PC-9 (cell line): ENCODE measurements at regions not wholly inside any gene's neighbourhood (a gene's known extent, or its start where the extent isn't known, plus 50 kb on each side); places are given as distances from the start of the nearest gene placed in this dataset.

ENCODE experiments used
- EZH2 ChIP-seq: fragments of 200-600 bp; sonication (generic); IDR thresholded peaks from 2 replicates; pipeline ENCODE4 v1.8.0; 2017; ENCODE audit warnings: antibody characterized with exemption, low read depth
- TF ChIP-seq, protein P1 (sequence below): fragments of 200-600 bp; sonication (generic); conservative IDR thresholded peaks from 2 replicates; pipeline ENCODE4 v1.6.1; 2017; ENCODE audit warnings: mixed run types, antibody characterized with exemption, mild to moderate bottlenecking, moderate library complexity

DNA sequence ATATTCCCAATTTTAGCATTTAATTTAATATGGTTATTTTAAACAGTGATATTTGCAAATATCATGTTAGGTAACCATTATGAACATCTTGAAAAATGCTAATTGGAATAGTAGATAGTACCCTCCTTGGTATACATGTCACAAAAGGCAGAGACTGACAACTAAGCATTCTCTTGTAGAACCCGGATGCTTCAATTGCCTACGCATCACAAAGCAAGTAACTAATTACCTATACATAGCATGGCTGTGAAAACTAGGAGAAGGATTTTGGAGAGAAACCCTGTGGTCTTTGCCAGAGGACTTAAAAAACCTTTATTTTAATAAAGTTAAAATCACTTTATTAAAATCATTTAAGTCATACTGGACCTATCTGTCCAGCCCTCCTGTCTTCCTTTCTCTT lies 764.1 kb upstream of the TENM3 start:
- no peak for TF ChIP-seq EZH2
- TF ChIP-seq, protein P1, sequence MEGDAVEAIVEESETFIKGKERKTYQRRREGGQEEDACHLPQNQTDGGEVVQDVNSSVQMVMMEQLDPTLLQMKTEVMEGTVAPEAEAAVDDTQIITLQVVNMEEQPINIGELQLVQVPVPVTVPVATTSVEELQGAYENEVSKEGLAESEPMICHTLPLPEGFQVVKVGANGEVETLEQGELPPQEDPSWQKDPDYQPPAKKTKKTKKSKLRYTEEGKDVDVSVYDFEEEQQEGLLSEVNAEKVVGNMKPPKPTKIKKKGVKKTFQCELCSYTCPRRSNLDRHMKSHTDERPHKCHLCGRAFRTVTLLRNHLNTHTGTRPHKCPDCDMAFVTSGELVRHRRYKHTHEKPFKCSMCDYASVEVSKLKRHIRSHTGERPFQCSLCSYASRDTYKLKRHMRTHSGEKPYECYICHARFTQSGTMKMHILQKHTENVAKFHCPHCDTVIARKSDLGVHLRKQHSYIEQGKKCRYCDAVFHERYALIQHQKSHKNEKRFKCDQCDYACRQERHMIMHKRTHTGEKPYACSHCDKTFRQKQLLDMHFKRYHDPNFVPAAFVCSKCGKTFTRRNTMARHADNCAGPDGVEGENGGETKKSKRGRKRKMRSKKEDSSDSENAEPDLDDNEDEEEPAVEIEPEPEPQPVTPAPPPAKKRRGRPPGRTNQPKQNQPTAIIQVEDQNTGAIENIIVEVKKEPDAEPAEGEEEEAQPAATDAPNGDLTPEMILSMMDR = no peak
